ENCODE measurements at regions not wholly inside any gene's neighbourhood (a gene's known extent, or its start where the extent isn't known, plus 50 kb on each side); places are given as distances from the start of the nearest gene placed in this dataset.
"Not testable (repeated sequence)": the region's sequence is repeated elsewhere in the genome, so short reads cannot be mapped to it uniquely, and the experiment has no call there.

DNA sequence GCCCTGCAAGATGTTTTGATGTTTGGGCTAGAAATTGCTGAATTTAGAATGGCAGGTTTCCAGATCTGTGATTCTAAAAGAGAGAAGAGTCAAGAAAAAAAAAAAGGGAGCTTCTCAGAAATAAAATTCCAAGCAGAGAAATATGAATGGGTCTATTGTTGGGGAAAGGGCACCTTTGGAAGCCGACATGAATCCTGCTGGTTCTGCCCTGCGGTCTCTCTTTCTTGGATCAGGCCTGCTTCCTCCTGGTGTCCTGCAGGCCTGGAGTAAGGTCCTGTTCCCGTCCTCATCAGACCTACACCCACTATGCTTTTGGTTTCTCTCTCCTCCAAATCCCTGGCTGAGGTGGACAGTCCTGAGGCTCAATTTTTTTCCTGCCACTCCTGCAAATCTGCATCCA lies 109.8 kb upstream of the TRIM2 start:
- no peak for TF ChIP-seq CTCF (IDR thresholded peaks at IDR 0.05; ENCODE audit: extremely low read depth, insufficient read depth, missing control alignments)
- DNase-seq (ENCODE audit: low spot score), result no peak
- in situ Hi-C loops (cut with MboI; ENCODE audit: low pct_unique_long_range_greater_than_20kb, low sequenced_read_pairs, unreplicated experiment), result loop anchor here (25.0 kb wide), 1 partner anchor 257 kb away; no protein-coding TSS in a partner anchor

DNA sequence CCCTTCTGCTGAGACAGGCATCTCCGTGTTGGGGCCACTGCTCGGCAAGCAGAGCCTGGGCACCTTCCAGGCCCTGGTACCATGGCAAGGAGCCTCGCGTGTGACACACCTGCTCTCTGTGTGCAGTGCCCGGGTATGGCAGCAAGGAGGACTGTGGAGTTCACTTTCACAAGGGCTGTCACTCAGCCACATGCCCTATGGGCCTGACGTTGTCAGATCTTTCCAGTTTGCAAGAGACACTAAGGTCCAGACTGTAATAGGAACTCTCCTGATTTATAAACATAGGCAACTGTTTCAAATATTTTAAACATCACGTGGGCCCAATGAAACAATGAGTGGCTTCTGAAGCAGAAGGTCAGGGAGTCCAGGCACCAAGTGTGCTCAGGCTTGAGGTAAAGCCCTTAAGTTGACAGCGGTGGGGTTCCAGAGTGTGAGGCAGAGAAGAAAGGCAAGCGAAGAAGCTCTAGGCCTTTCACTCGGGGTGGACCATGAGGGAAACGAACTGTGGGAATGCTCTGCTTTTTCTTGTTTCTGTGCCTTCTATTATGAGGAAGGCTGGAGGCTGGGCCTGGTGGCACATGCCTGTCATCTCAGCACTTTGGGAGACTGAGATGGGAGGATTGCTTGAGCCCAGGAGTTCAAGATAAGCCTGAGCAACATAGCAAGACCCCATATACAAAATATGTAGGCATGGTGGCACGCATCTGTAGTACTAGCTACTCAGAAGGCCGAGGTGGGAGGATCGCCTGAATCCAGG lies 108.6 kb upstream of the TRIM2 start:
- TF ChIP-seq CTCF (IDR thresholded peaks at IDR 0.05; ENCODE audit: extremely low read depth, insufficient read depth, missing control alignments), result no peak
- in situ Hi-C loops (cut with MboI; ENCODE audit: low pct_unique_long_range_greater_than_20kb, low sequenced_read_pairs, unreplicated experiment), result loop anchor here (25.0 kb wide), 1 partner anchor 258 kb away; no protein-coding TSS in a partner anchor
- no peak for DNase-seq (ENCODE audit: low spot score)

GRCh38 chr4:153096344-153096743 lies 107.9 kb upstream of the TRIM2 start:
- no peak for DNase-seq (ENCODE audit: low spot score)
- in situ Hi-C loops (cut with MboI; ENCODE audit: low pct_unique_long_range_greater_than_20kb, low sequenced_read_pairs, unreplicated experiment), result loop anchor here (25.0 kb wide), 1 partner anchor 259 kb away; no protein-coding TSS in a partner anchor
- TF ChIP-seq CTCF (IDR thresholded peaks at IDR 0.05; ENCODE audit: extremely low read depth, insufficient read depth, missing control alignments), result no peak

- in situ Hi-C loops (cut with MboI; ENCODE audit: low pct_unique_long_range_greater_than_20kb, low sequenced_read_pairs, unreplicated experiment), result loop anchor here (25.0 kb wide), 1 partner anchor 261 kb away; no protein-coding TSS in a partner anchor
- DNase-seq (ENCODE audit: low spot score), result no peak
- no peak for TF ChIP-seq CTCF (IDR thresholded peaks at IDR 0.05; ENCODE audit: extremely low read depth, insufficient read depth, missing control alignments)
Measured at GRCh38 chr4:153098427-153098826, 105.8 kb upstream of the TRIM2 start.

GRCh38 chr4:153099391-153100140 lies 104.7 kb upstream of the TRIM2 start:
- no peak for DNase-seq (ENCODE audit: low spot score)
- in situ Hi-C loops (cut with MboI; ENCODE audit: low pct_unique_long_range_greater_than_20kb, low sequenced_read_pairs, unreplicated experiment), result loop anchor here (25.0 kb wide), 1 partner anchor 262 kb away; no protein-coding TSS in a partner anchor
- no peak for TF ChIP-seq CTCF (IDR thresholded peaks at IDR 0.05; ENCODE audit: extremely low read depth, insufficient read depth, missing control alignments)

DNA sequence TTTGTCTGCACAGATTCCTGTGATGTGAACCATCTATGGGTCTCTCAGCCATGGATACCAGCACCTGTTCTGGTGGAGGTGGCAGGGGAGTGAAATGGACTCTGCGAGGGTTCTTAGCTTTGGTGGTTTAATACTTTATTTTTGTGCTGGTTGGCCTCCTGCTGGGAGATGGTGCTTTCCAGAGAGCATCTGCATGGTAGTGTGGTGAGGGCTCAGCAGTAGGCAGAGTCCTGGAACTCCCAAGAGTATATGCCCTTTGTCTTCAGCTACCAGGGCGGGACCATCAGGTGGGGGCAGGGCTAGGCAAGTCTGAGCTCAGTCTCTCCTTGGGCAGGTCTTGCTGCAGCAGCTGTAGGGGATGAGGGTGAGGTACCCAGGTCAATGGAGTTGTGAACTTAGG lies 97.5 kb upstream of the TRIM2 start:
- DNase-seq (ENCODE audit: low spot score); in situ Hi-C loops (cut with MboI; ENCODE audit: low pct_unique_long_range_greater_than_20kb, low sequenced_read_pairs, unreplicated experiment): not testable (repeated sequence)

DNA sequence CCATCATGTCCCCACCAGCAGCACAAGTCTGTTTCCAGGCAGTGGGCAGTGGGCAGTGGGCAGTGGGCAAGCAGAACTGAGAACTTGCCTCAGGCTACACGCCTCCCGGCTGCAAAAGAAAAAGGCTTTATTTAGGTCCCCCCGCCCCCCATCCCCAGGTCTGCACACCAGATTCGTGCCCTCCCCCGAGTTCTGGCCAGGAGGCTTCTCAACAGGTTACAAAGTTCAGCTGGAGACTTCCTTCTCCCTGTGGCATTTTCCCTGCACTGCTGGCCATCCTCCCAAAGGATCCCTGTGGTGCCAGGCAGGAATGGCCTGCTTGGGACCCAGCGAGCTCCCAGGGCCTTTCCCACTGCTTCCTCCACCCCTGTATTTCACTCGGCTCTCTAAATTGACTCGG lies 97.0 kb upstream of the TRIM2 start:
- DNase-seq (ENCODE audit: low spot score), result no peak
- in situ Hi-C loops (cut with MboI; ENCODE audit: low pct_unique_long_range_greater_than_20kb, low sequenced_read_pairs, unreplicated experiment), result no loop called here
- no peak for TF ChIP-seq CTCF (IDR thresholded peaks at IDR 0.05; ENCODE audit: extremely low read depth, insufficient read depth, missing control alignments)
